ENCODE measurements at regions not wholly inside any gene's neighbourhood (a gene's known extent, or its start where the extent isn't known, plus 50 kb on each side); places are given as distances from the start of the nearest gene placed in this dataset.

- DNase-seq, result no peak
- intact Hi-C loops (cut with DNase I; ENCODE audit: low total_unique reads), result no loop called here
- Histone ChIP-seq H3K9me3 (peaks cover 0 to 6% (median 0%) of the 10 kb centered on the region in 8 donors), H3K36me3 (no peaks in the 10 kb centered on the region), H3K4me1 (no peaks in the 10 kb centered on the region), H3K4me3 (no peak overlapping the region), H3K27me3 (replicated peaks in 1 of 7) (no peaks in the 10 kb centered on the region), H3K27ac (no peak overlapping the region)
- TF ChIP-seq, protein P1, sequence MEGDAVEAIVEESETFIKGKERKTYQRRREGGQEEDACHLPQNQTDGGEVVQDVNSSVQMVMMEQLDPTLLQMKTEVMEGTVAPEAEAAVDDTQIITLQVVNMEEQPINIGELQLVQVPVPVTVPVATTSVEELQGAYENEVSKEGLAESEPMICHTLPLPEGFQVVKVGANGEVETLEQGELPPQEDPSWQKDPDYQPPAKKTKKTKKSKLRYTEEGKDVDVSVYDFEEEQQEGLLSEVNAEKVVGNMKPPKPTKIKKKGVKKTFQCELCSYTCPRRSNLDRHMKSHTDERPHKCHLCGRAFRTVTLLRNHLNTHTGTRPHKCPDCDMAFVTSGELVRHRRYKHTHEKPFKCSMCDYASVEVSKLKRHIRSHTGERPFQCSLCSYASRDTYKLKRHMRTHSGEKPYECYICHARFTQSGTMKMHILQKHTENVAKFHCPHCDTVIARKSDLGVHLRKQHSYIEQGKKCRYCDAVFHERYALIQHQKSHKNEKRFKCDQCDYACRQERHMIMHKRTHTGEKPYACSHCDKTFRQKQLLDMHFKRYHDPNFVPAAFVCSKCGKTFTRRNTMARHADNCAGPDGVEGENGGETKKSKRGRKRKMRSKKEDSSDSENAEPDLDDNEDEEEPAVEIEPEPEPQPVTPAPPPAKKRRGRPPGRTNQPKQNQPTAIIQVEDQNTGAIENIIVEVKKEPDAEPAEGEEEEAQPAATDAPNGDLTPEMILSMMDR (IDR thresholded peaks at IDR 0.05 in 8 of 11, conservative IDR thresholded peaks at IDR 0.05 in 3 of 11), result no peak
- TF ChIP-seq POLR2A (IDR thresholded peaks at IDR 0.05) (no peak), POLR2AphosphoS5 (IDR thresholded peaks at IDR 0.05) (no peak)
- 34 to 43% (median 39%) methylated on average over 4 of the region's 4 CpGs for WGBS, 5 donors
These were observed 476.2 kb downstream of the FSCB start for GRCh38 chr14:44030831-44031383.

- no peak overlapping the region for H3K27ac ChIP-seq
- no peaks in the 10 kb centered on the region for H3K4me1 ChIP-seq
- TF ChIP-seq POLR2A (IDR thresholded peaks at IDR 0.05), result no peak
- no peaks in the 10 kb centered on the region for H3K27me3 ChIP-seq (replicated peaks in 1 of 7)
- H3K36me3 ChIP-seq, result no peaks in the 10 kb centered on the region
- intact Hi-C loops (cut with DNase I; ENCODE audit: low total_unique reads), result no loop called here
- H3K4me3 ChIP-seq, result no peak overlapping the region
- DNase-seq, result no peak
- peaks cover 0 to 6% (median 0%) of the 10 kb centered on the region in 8 donors for H3K9me3 ChIP-seq
These were observed 477.1 kb downstream of the FSCB start for GRCh38 chr14:44029933-44030332.

DNA sequence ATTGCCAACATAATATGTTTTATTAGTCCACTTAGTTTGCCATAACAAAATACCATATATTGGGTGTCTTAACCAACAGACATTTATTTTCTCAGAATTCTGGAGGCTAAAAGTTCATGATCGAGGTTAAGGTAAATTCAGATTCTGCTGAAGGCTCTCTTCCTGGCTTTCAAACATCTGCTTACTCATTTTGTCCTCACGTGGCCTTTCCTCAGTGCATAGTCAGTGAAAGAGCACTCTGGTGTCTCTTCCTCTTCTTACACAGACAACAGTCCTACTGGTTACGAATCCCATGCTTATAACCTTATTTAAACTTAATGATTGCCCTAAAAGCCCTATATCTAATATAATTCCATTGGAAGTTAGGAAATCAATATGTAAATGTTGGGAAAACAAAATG lies 479.7 kb downstream of the FSCB start:
- Histone ChIP-seq H3K4me3 (no peak overlapping the region), H3K9me3 (peaks cover 0 to 11% (median 5%) of the 10 kb centered on the region in 8 donors), H3K36me3 (no peaks in the 10 kb centered on the region), H3K27ac (no peak overlapping the region), H3K27me3 (replicated peaks in 1 of 7) (no peaks in the 10 kb centered on the region), H3K4me1 (no peaks in the 10 kb centered on the region)
- TF ChIP-seq POLR2AphosphoS5 (IDR thresholded peaks at IDR 0.05), result no peak
- TF ChIP-seq, protein P1 (IDR thresholded peaks at IDR 0.05 in 8 of 11, conservative IDR thresholded peaks at IDR 0.05 in 3 of 11), result no peak
- intact Hi-C loops (cut with DNase I; ENCODE audit: low total_unique reads), result no loop called here
- WGBS, 5 donors, result 37 to 52% (median 44%) methylated on average over 3 of the region's 3 CpGs
- DNase-seq, result no peak

DNA sequence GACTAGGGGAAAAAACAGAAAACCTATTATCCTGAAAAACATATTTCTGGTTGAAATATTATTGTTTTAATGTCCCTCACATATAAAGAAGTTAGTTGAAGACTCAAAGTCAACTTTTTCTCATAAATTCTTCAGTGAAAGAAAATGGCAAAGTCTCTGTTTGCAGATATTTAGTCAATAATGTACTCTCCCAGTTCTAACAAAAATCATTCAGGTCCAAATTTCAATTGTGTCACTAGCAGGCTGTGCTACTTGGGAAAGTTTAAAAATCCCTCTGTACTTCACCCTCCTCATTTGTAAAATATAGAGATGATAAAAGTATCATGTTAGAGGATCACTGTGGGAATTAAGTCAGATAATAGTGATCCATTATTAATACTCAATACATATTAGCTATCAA lies 496.5 kb downstream of the FSCB start:
- intact Hi-C loops (cut with DNase I; ENCODE audit: low total_unique reads), result no loop called here
- Histone ChIP-seq H3K4me3 (no peak overlapping the region), H3K27ac (no peak overlapping the region), H3K9me3 (peaks cover 0 to 16% (median 10%) of the 10 kb centered on the region in 8 donors), H3K4me1 (no peaks in the 10 kb centered on the region), H3K27me3 (replicated peaks in 1 of 7) (no peaks in the 10 kb centered on the region), H3K36me3 (no peaks in the 10 kb centered on the region)
- DNase-seq, result no peak
- TF ChIP-seq, protein P1 (IDR thresholded peaks at IDR 0.05 in 8 of 11, conservative IDR thresholded peaks at IDR 0.05 in 3 of 11), result no peak
- TF ChIP-seq POLR2A (IDR thresholded peaks at IDR 0.05), result no peak
- no peak for TF ChIP-seq POLR2AphosphoS5 (IDR thresholded peaks at IDR 0.05)

DNA sequence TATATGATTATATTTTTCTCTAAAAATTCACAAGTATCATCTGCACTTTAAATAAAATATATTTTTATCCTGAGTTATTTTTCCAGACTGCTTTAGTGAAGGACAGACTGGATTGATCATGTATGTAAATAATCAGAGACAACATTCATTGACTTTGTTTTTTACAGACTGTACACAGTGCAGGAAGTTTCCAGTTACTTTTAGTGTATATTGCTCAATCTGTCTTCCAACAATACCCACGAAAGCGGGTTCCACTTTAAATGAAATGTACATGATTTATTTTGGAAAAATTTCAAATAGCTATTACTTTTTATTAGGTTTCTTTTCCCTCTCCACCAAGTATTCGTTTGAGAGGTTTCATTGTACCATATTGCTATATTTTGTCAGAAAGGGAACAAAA lies 497.0 kb downstream of the FSCB start:
- H3K27ac ChIP-seq, result no peak overlapping the region
- H3K9me3 ChIP-seq, result peaks cover 0 to 17% (median 14%) of the 10 kb centered on the region in 8 donors
- intact Hi-C loops (cut with DNase I; ENCODE audit: low total_unique reads), result no loop called here
- H3K27me3 ChIP-seq (replicated peaks in 1 of 7), result no peaks in the 10 kb centered on the region
- TF ChIP-seq, protein P1 (IDR thresholded peaks at IDR 0.05 in 8 of 11, conservative IDR thresholded peaks at IDR 0.05 in 3 of 11), result no peak
- H3K4me3 ChIP-seq, result no peak overlapping the region
- no peaks in the 10 kb centered on the region for H3K4me1 ChIP-seq
- no peak for DNase-seq
- 53 to 71% (median 57%) methylated on average over 3 of the region's 3 CpGs for WGBS, 5 donors
- H3K36me3 ChIP-seq, result no peaks in the 10 kb centered on the region

Data from spleen (tissue), 11 donors.